GM12865 (cell line): ENCODE measurements at regions not wholly inside any gene's neighbourhood (a gene's known extent, or its start where the extent isn't known, plus 50 kb on each side); places are given as distances from the start of the nearest gene placed in this dataset.

Source experiments
- DNase-seq: peaks from one replicate; pipeline ENCODE4 v3.0.0; 2010; ENCODE audit warnings: low read depth
- H3K4me3 ChIP-seq: 2 replicates; pipeline ENCODE4 v1.5.1; 2011; ENCODE audit warnings: mild to moderate bottlenecking, low read depth, low read length, control low read depth
- TF ChIP-seq, protein P1 (sequence below): IDR thresholded peaks from 2 replicates; pipeline ENCODE4 v1.5.1; 2011; ENCODE audit warnings: low read length, control low read depth, low read depth, inconsistent platforms; ENCODE audit not compliant: insufficient read depth; ENCODE audit errors: missing control alignments

DNA sequence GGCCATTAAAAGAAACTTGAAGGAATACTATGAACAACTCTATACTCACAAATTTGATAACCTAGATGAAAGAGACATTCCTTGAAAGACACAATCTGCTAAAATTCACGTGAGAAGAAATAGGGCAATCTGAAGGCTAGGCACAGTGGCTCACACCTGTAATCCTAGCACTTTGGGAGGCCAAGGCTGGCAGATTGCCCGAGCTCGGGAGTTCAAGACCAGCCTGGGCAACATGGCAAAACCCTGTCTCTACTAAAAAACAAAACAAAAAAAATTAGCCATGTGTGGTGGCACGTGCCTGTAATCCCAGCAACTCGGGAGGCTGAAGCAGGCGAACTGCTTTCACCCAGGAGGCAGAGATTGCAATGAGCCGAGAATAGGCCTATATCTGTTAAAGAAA is 104.8 kb downstream of the HES1 start:
- DNase-seq, result no peak
- no peak overlapping the region for H3K4me3 ChIP-seq
- TF ChIP-seq, protein P1, sequence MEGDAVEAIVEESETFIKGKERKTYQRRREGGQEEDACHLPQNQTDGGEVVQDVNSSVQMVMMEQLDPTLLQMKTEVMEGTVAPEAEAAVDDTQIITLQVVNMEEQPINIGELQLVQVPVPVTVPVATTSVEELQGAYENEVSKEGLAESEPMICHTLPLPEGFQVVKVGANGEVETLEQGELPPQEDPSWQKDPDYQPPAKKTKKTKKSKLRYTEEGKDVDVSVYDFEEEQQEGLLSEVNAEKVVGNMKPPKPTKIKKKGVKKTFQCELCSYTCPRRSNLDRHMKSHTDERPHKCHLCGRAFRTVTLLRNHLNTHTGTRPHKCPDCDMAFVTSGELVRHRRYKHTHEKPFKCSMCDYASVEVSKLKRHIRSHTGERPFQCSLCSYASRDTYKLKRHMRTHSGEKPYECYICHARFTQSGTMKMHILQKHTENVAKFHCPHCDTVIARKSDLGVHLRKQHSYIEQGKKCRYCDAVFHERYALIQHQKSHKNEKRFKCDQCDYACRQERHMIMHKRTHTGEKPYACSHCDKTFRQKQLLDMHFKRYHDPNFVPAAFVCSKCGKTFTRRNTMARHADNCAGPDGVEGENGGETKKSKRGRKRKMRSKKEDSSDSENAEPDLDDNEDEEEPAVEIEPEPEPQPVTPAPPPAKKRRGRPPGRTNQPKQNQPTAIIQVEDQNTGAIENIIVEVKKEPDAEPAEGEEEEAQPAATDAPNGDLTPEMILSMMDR, result no peak

DNA sequence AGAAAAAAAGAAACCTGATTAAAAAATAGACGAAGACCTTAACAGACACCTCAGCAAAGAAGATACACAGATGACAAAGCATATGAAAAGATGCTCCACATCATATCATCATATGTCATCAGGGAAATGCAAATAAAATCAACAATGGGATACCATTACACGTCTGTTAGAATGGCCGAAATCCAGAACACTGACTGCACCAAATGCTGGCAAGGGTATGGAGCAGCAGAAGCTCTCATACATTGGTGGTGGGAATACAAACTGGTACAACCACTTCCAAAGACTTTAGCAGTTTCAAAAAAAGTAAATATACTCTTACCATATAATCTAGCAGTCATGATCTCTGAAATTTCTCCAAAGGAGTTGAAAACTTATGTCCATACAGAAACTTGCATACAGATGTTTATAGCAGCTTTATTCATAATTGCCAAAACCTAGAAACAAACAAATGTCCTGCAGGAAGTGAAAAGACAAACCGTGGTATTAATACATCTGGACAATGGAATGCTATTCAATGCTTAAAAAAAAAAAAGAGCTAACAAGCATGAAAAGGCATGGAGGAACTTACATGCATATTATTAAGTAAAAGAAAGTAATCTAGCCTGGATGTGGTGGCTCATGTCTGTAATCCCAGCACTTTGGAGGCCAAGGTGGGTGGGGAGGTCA is 107.4 kb downstream of the HES1 start:
- TF ChIP-seq, protein P1, result no peak
- H3K4me3 ChIP-seq, result no peak overlapping the region
- no peak for DNase-seq

DNA sequence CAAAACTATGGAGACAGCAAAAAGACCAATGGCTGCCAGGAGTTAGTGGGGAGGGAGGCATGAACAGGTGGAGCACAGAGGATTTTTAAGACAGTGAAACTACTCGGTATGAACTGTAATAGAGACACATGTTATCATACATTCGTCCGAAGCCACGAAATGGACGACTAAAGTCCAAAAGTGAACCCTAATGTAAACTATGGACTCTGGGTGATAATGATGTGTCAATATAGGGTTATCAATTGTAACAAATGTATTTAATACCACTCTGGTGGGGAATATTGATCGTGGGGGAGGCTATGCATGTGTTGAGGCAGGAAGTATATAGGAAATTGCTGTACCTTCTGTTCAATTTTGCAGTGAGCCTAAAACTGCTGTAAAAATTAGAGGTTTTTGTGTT is 107.0 kb downstream of the CPN2 start:
- TF ChIP-seq, protein P1, result no peak
- H3K4me3 ChIP-seq, result no peak overlapping the region
- no peak for DNase-seq

DNA sequence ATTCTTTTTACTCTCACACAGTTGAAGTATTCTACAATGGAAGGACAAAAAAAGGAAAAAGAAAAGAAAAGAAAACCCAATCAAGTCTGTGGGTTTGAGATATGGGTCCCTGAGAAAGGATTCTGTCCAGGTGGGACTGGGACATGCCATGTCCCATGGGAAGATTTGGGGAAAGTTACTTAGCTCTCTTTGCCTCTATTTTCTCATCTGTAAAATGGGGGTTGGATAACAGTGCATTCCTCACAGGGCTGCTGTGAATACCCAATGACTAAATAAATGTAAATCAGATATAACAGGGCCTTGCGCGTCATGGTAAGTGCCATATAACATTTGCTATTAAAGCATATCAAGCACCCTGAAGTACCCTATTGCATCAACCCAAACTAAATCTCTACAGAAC is 105.7 kb downstream of the CPN2 start:
- TF ChIP-seq, protein P1, result no peak
- H3K4me3 ChIP-seq, result no peak overlapping the region
- no peak for DNase-seq

DNA sequence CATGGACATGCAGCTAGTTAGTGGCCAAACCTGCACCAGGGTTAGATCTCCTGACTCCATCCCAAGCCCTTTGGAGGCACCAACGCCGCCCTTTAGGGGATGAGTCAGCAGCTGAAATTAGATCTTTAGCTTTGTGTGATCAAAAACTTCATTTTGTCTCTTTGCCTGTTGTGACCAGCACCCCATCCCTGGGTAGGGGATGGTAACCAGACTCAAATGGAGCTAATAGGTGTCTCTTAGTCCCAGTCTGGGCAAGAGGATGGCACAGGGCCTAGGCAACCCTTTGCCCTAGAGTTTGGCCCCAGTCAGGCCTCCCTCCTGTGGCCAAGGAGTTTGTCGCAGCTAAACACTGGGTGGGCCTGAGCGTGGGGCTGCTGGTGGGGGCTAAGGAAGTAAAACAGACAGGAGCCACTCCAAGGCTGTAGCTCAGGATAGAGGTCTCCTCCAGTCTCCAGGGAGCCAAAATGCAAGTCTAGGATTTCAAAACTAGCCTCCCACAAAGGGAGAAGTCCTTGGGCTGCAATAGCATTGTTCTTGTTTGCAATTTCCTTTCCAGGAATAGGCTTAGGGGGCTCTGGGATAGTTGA is 105.1 kb downstream of the CPN2 start:
- TF ChIP-seq, protein P1, result no peak
- no peak overlapping the region for H3K4me3 ChIP-seq
- DNase-seq, result no peak

DNA sequence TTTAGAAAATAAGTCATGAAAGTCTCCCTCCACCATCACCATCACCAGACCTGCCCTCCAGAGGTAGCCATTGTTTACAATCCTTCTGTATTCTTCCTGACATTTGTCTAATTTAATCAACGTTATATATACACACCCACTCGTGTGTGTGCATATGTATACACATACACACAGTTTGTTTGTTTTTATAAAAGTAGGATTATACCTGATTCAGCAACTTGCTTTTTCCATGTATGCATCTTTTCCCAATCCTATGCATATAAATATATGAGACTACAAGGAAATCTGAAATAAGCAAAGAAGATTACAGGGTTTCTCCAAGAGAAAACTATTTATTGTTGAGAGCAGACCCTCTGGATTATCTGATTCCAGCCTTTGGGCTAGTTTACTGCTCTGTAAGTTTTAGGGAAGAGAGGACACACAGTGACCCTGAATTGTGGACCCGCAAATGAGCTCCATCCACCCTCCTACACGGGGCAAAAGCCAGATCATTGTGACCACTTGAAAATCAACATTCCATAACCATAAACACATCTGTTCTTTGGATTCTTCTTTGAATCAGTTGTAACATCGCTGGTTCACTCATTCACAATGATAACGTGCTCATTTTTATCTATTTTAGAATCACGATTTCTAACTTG is 104.3 kb downstream of the CPN2 start:
- H3K4me3 ChIP-seq, result no peak overlapping the region
- DNase-seq, result no peak
- TF ChIP-seq, protein P1, result no peak

DNA sequence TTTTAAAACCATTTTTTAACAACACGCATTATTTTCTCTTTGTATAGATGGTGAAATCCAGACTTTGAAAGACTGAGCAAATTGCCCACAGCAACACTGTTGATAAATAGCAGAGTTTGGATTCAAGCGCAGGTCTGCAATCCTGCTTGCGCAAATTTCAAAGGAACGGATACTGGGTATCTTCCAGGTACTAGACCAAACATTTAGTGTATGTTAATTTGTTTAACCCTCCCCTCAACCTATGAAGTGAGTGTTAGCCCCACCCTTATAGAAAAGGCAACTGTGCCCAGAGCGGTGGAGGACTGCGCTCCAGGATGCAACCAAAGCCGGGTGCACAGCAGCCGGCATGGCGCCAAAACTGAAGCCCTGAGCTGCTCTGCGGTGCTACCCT is 103.8 kb downstream of the CPN2 start:
- DNase-seq, result no peak
- H3K4me3 ChIP-seq, result no peak overlapping the region
- TF ChIP-seq, protein P1, result no peak
